ENCODE measurements at regions not wholly inside any gene's neighbourhood (a gene's known extent, or its start where the extent isn't known, plus 50 kb on each side); places are given as distances from the start of the nearest gene placed in this dataset.

GRCh38 chr5:153039501-153039900 is 451.0 kb upstream of the GRIA1 start:
- no peak overlapping the region for H4K5ac ChIP-seq (ENCODE audit: insufficient read length, low read depth, low read length)
- DNase-seq (ENCODE audit: low read depth in 1 of 2, low spot score in 2 of 2) (no peak), FAIRE-seq (no peak)
- H3K56ac ChIP-seq (replicated peaks; ENCODE audit: insufficient read length, low read depth, low read length), result no peak overlapping the region
- H3K4me3 ChIP-seq (ENCODE audit: extremely low read depth in 1 of 4, insufficient read depth in 2 of 4, low read depth in 3 of 4, low read length in 4 of 4), result no peak overlapping the region
- no peaks in the 10 kb centered on the region for H3K36me3 ChIP-seq (ENCODE audit: control insufficient read depth in 2 of 4, insufficient read depth in 4 of 4, low read length in 3 of 4)
- POLR2A ChIA-PET (ENCODE audit: partially characterized antibody), result no interaction called here
- H3K79me2 ChIP-seq (ENCODE audit: control insufficient read depth in 1 of 2, insufficient read depth in 2 of 2, low read length in 2 of 2), result no peaks in the 10 kb centered on the region
- no peak overlapping the region for H2BK20ac ChIP-seq (ENCODE audit: low read length)
- no peak overlapping the region for H4K91ac ChIP-seq (replicated peaks; ENCODE audit: insufficient read length, low read length)
- no peaks in the 10 kb centered on the region for H3K79me1 ChIP-seq (ENCODE audit: low read depth, low read length)
- H3K4me2 ChIP-seq (ENCODE audit: insufficient read depth in 1 of 2, low read depth in 2 of 2, low read length in 2 of 2), result no peak overlapping the region
- no peak overlapping the region for H2AK5ac ChIP-seq (ENCODE audit: low read depth, low read length)
- H3K18ac ChIP-seq (ENCODE audit: extremely low read depth, low read length), result no peak overlapping the region
- no peak overlapping the region for H3K14ac ChIP-seq (ENCODE audit: insufficient read length)
- no peak overlapping the region for H2BK15ac ChIP-seq (ENCODE audit: low read length)
- no peak overlapping the region for H2BK120ac ChIP-seq (replicated peaks; ENCODE audit: low read depth, low read length)
- CTCF ChIA-PET (ENCODE audit: partially characterized antibody), result no interaction called here
- no peaks in the 10 kb centered on the region for H3K23me2 ChIP-seq (ENCODE audit: low read depth, low read length)
- H3K9ac ChIP-seq (replicated peaks in 1 of 4; ENCODE audit: extremely low read depth in 1 of 4, low read depth in 3 of 4, low read length in 3 of 4), result no peak overlapping the region
- no peak overlapping the region for H3K23ac ChIP-seq (ENCODE audit: insufficient read length)
- H2BK5ac ChIP-seq (ENCODE audit: low read depth, low read length), result no peak overlapping the region
- WGBS, 2 experiments (ENCODE audit: extremely low coverage in 1 of 2, insufficient coverage in 1 of 2, insufficient read length in 1 of 2, insufficient replicate concordance in 2 of 2, low coverage in 1 of 2, low lambda C conversion rate in 2 of 2, missing lambda C conversion rate in 1 of 2), result 94% methylated on average over 3 of the region's 3 CpGs; no CpG with 5 or more reads in 1 of the 2 experiments
- H4K8ac ChIP-seq (ENCODE audit: extremely low read depth, insufficient read depth, low read length), result no peak overlapping the region
- H2AFZ ChIP-seq (ENCODE audit: low read length), result no peak overlapping the region
- H3K4me1 ChIP-seq (replicated peaks in 1 of 4; ENCODE audit: control insufficient read depth in 3 of 4, insufficient read depth in 4 of 4, low read length in 3 of 4), result no peaks in the 10 kb centered on the region
- H3K9me3 ChIP-seq (ENCODE audit: insufficient read depth in 2 of 2, low read depth in 1 of 2, low read length in 1 of 2), result peaks cover 0 to 4% of the 10 kb centered on the region in 2 experiments; a peak in 2 of 4 replicates
- H4K20me1 ChIP-seq (replicated peaks in 1 of 2; ENCODE audit: control insufficient read depth in 1 of 2, insufficient read depth in 2 of 2, low read length in 2 of 2), result no peaks in the 10 kb centered on the region
- no peak overlapping the region for H2BK12ac ChIP-seq (ENCODE audit: low read depth, low read length)
- no peaks in the 10 kb centered on the region for H3K27me3 ChIP-seq (replicated peaks in 1 of 4; ENCODE audit: control insufficient read depth in 3 of 4, extremely low read depth in 1 of 4, insufficient read depth in 3 of 4, low read length in 3 of 4)
- no peak overlapping the region for H3K27ac ChIP-seq (ENCODE audit: low read depth, low read length)
- TF ChIP-seq SRF (IDR thresholded peaks at IDR 0.05; ENCODE audit: low read depth, low read length) (no peak), SIRT6 (IDR thresholded peaks at IDR 0.05; ENCODE audit: low read length) (no peak), SP2 (IDR thresholded peaks at IDR 0.05; ENCODE audit: low read length) (no peak), CTBP2 (IDR thresholded peaks at IDR 0.05; ENCODE audit: borderline replicate concordance, insufficient read depth, insufficient read length, low read length) (no peak), JUND (IDR thresholded peaks at IDR 0.05; ENCODE audit: low read length) (no peak), HDAC6 (IDR thresholded peaks at IDR 0.05; ENCODE audit: low read depth, low read length) (no peak), NANOG (IDR thresholded peaks at IDR 0.05; ENCODE audit: insufficient read depth, low read depth, low read length, poor library complexity, severe bottlenecking) (no peak), EGR1 (IDR thresholded peaks at IDR 0.05; ENCODE audit: borderline replicate concordance, low read depth, low read length) (no peak), FOSL1 (IDR thresholded peaks at IDR 0.05; ENCODE audit: insufficient read depth, low read depth, low read length) (no peak), RBBP5 (IDR thresholded peaks at IDR 0.05; ENCODE audit: borderline replicate concordance, low read depth, low read length) (no peak)
- H3K4ac ChIP-seq (replicated peaks; ENCODE audit: insufficient read length, low read depth, low read length), result no peak overlapping the region
